Left renal pelvis (tissue), 4 donors: ENCODE measurements at regions not wholly inside any gene's neighbourhood (a gene's known extent, or its start where the extent isn't known, plus 50 kb on each side); places are given as distances from the start of the nearest gene placed in this dataset.
"Not testable (repeated sequence)": the region's sequence is repeated elsewhere in the genome, so short reads cannot be mapped to it uniquely, and the experiment has no call there.

Experiments
- DNase-seq, 4 donors: peaks; one replicate each; pipeline ENCODE4 v3.0.0-alpha.2; 2013; ENCODE audit warnings: low read depth in 4 of 4, low spot score in 3 of 4

GRCh38 chr5:136563489-136563888 lies 198.1 kb upstream of the TRPC7 start:
- no peak for DNase-seq

GRCh38 chr5:136560126-136560525 lies 194.8 kb upstream of the TRPC7 start:
- DNase-seq = peak in 3 of 4 donors; percentile 16 to 32 (median 26)

GRCh38 chr5:136559651-136560050 lies 194.3 kb upstream of the TRPC7 start:
- DNase-seq = no peak

GRCh38 chr5:136547096-136547495 lies 181.8 kb upstream of the TRPC7 start:
- not testable (repeated sequence) for DNase-seq

- not testable (repeated sequence) for DNase-seq
Observed at GRCh38 chr5:136546441-136546840, 181.1 kb upstream of the TRPC7 start.

- DNase-seq = not testable (repeated sequence)
Observed at GRCh38 chr5:136545031-136545430, 179.7 kb upstream of the TRPC7 start.

- no peak for DNase-seq
Observed at GRCh38 chr5:136538534-136538933, 173.2 kb upstream of the TRPC7 start.

- DNase-seq = no peak
Observed at GRCh38 chr5:136529081-136529480, 163.7 kb upstream of the TRPC7 start.

GRCh38 chr5:136528481-136529030 lies 163.2 kb upstream of the TRPC7 start:
- no peak for DNase-seq

- no peak for DNase-seq
Observed at GRCh38 chr5:136527311-136527710, 162.0 kb upstream of the TRPC7 start.

GRCh38 chr5:136526791-136527190 lies 161.4 kb upstream of the TRPC7 start:
- no peak for DNase-seq

GRCh38 chr5:136526021-136526420 lies 160.7 kb upstream of the TRPC7 start:
- no peak for DNase-seq

GRCh38 chr5:136525597-136525996 lies 160.3 kb upstream of the TRPC7 start:
- DNase-seq = no peak

- no peak for DNase-seq
Observed at GRCh38 chr5:136522217-136522956, 157.0 kb upstream of the TRPC7 start.

- DNase-seq = no peak
Observed at GRCh38 chr5:136521696-136522095, 156.4 kb upstream of the TRPC7 start.

GRCh38 chr5:136518814-136519213 lies 153.5 kb upstream of the TRPC7 start:
- DNase-seq = no peak

GRCh38 chr5:136518174-136518573 lies 152.8 kb upstream of the TRPC7 start:
- no peak for DNase-seq

GRCh38 chr5:136517755-136518154 lies 152.4 kb upstream of the TRPC7 start:
- no peak for DNase-seq

GRCh38 chr5:136516637-136517036 lies 151.3 kb upstream of the TRPC7 start:
- DNase-seq = no peak

GRCh38 chr5:136513430-136513829 lies 148.1 kb upstream of the TRPC7 start:
- DNase-seq = no peak

GRCh38 chr5:136511046-136511445 lies 145.7 kb upstream of the TRPC7 start:
- DNase-seq = no peak

- no peak for DNase-seq
Observed at GRCh38 chr5:136510481-136510880, 145.1 kb upstream of the TRPC7 start.

GRCh38 chr5:136506131-136506530 lies 140.8 kb upstream of the TRPC7 start:
- no peak for DNase-seq
